ENCODE measurements at regions not wholly inside any gene's neighbourhood (a gene's known extent, or its start where the extent isn't known, plus 50 kb on each side); places are given as distances from the start of the nearest gene placed in this dataset.
"Not testable (repeated sequence)": the region's sequence is repeated elsewhere in the genome, so short reads cannot be mapped to it uniquely, and the experiment has no call there.

DNA sequence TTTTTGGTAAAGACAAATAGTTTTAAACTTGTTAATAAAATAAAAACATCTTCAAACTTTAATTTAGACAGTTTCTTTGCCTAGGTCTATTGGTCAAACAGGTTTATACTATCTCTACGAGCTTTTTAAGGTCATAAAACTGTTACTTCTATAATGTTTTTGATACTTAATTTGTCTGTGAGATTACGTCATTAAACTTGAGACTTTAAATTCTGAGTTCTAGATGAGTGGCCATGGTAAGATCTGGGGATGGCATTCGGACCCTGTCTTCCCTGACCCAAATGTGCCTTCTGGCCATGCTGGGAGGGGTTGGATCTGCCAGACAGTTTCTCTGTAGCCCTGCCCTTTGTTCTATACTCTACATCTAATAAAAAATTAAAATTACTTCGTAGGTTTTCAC, 497.8 kb downstream of the TMEM135 start:
- H3K27ac ChIP-seq (ENCODE audit: low read depth, low read length): no peak overlapping the region
- no peaks in the 10 kb centered on the region for H3K9me3 ChIP-seq (ENCODE audit: control insufficient read depth in 1 of 2, insufficient read depth in 1 of 2, low read depth in 1 of 2, low read length in 2 of 2)
- H3K4me3 ChIP-seq (replicated peaks in 1 of 2; ENCODE audit: low read depth in 1 of 2, low read length in 2 of 2): no peak overlapping the region
- H3K79me2 ChIP-seq (ENCODE audit: insufficient read depth, low read length): no peaks in the 10 kb centered on the region
- BruUV-seq (replicated peaks): no TSS peak
- no peak overlapping the region for H3K4me2 ChIP-seq (ENCODE audit: low read length)
- no peaks in the 10 kb centered on the region for H3K36me3 ChIP-seq (ENCODE audit: control insufficient read depth in 1 of 2, insufficient read depth in 2 of 2, low read length in 2 of 2)
- intact Hi-C loops (cut with micrococcal nuclease): no loop called here
- RAD21 ChIA-PET (ENCODE audit: low non-redundant PET in 1 of 2, low total read pairs in 2 of 2, uncharacterized antibody in 2 of 2, unreplicated experiment in 2 of 2): no interaction called here
- ATAC-seq (no peak), DNase-seq (ENCODE audit: low read depth, low spot score) (no peak)
- POLR2A ChIA-PET: no interaction called here
- H3K9me2 ChIP-seq (ENCODE audit: insufficient read depth): no peaks in the 10 kb centered on the region
- peaks cover 12% of the 10 kb centered on the region; the same call in 1 of the 2 replicates for H3K27me3 ChIP-seq (ENCODE audit: insufficient read depth, low read length)
- CTCF ChIA-PET: no interaction called here
- no peaks in the 10 kb centered on the region for H3K4me1 ChIP-seq (ENCODE audit: control insufficient read depth in 1 of 2, insufficient read depth in 2 of 2, low read length in 2 of 2)
- no peak overlapping the region for H3K9ac ChIP-seq (ENCODE audit: low read length)
- TF ChIP-seq POLR2A (IDR thresholded peaks at IDR 0.05; ENCODE audit: borderline replicate concordance, extremely low read depth, insufficient read depth, insufficient read length) (no peak), JUND (IDR thresholded peaks at IDR 0.05) (no peak), ZNF274 (IDR thresholded peaks at IDR 0.05; ENCODE audit: low read depth, low read length) (no peak), ELF1 (IDR thresholded peaks at IDR 0.05; ENCODE audit: borderline replicate concordance, low read depth) (no peak), EZH2 (IDR thresholded peaks at IDR 0.05) (no peak), ZFX (IDR thresholded peaks at IDR 0.05) (no peak), YY1 (IDR thresholded peaks at IDR 0.05; ENCODE audit: extremely low read depth, insufficient replicate concordance, low read depth, low read length) (no peak), EZH2phosphoT487 (IDR thresholded peaks at IDR 0.05; ENCODE audit: borderline replicate concordance) (no peak), CEBPB (IDR thresholded peaks at IDR 0.05; ENCODE audit: low read depth) (no peak), POLR2AphosphoS5 (IDR thresholded peaks at IDR 0.05; ENCODE audit: low read depth, low read length) (no peak), SP1 (IDR thresholded peaks at IDR 0.05; ENCODE audit: low read depth) (no peak), SRF (IDR thresholded peaks at IDR 0.05; ENCODE audit: low read depth) (no peak), ATF3 (IDR thresholded peaks at IDR 0.05) (no peak), FOSL1 (IDR thresholded peaks at IDR 0.05; ENCODE audit: low read depth) (no peak), TCF7L2 (IDR thresholded peaks at IDR 0.05; ENCODE audit: borderline replicate concordance, extremely low read depth, insufficient read depth, insufficient read length) (no peak)
- TF ChIP-seq, protein P1, sequence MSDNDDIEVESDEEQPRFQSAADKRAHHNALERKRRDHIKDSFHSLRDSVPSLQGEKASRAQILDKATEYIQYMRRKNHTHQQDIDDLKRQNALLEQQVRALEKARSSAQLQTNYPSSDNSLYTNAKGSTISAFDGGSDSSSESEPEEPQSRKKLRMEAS (IDR thresholded peaks at IDR 0.05): no peak
- no peaks in the 10 kb centered on the region for H4K20me1 ChIP-seq (ENCODE audit: insufficient read depth)
- no peak overlapping the region for H2AFZ ChIP-seq (ENCODE audit: low read depth, low read length, poor library complexity, severe bottlenecking)

DNA sequence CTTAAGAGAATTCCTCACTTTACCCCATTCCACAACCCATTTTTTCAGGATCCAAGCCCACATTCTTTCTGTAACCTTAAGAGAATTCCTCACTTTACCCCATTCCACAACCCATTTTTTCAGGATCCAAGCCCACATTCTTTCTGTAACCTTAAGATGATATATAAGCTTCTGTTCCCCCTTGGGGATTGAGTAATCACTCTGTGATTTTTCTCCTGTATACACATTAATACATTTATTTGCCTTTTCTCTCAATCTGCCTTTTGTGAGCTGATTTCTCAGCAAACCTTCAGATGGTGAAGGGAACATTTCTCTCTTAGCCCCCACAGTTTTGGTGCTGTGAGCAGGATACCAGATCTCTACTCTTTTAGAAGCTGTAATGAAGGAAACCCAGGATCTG, 494.1 kb downstream of the TMEM135 start:
- intact Hi-C loops (cut with micrococcal nuclease): not testable (repeated sequence)

More for the DNA sequence above, 494.1 kb downstream of the TMEM135 start:
- H3K9me2 ChIP-seq (ENCODE audit: insufficient read depth); POLR2A ChIA-PET; BruUV-seq (replicated peaks); RAD21 ChIA-PET (ENCODE audit: low non-redundant PET in 1 of 2, low total read pairs in 2 of 2, uncharacterized antibody in 2 of 2, unreplicated experiment in 2 of 2); H3K9ac ChIP-seq (ENCODE audit: low read length); H2AFZ ChIP-seq (ENCODE audit: low read depth, low read length, poor library complexity, severe bottlenecking); H3K4me2 ChIP-seq (ENCODE audit: low read length); H4K20me1 ChIP-seq (ENCODE audit: insufficient read depth); H3K79me2 ChIP-seq (ENCODE audit: insufficient read depth, low read length); CTCF ChIA-PET; H3K36me3 ChIP-seq (ENCODE audit: control insufficient read depth in 1 of 2, insufficient read depth in 2 of 2, low read length in 2 of 2); H3K27ac ChIP-seq (ENCODE audit: low read depth, low read length); ATAC-seq; H3K9me3 ChIP-seq (ENCODE audit: control insufficient read depth in 1 of 2, insufficient read depth in 1 of 2, low read depth in 1 of 2, low read length in 2 of 2); DNase-seq (ENCODE audit: low read depth, low spot score); H3K4me1 ChIP-seq (ENCODE audit: control insufficient read depth in 1 of 2, insufficient read depth in 2 of 2, low read length in 2 of 2); H3K4me3 ChIP-seq (replicated peaks in 1 of 2; ENCODE audit: low read depth in 1 of 2, low read length in 2 of 2): not testable (repeated sequence)
- H3K27me3 ChIP-seq (ENCODE audit: insufficient read depth, low read length): peaks cover 12% of the 10 kb centered on the region; the same call in 1 of the 2 replicates

All from HCT116 (cell line).